GM12891 (cell line): ENCODE measurements at regions not wholly inside any gene's neighbourhood (a gene's known extent, or its start where the extent isn't known, plus 50 kb on each side); places are given as distances from the start of the nearest gene placed in this dataset.
A peak's percentile ranks its signal among the peaks of the same experiment; 100 is the strongest.

ENCODE experiments used
- DNase-seq: peaks from one replicate; pipeline ENCODE4 v3.0.0; 2011; ENCODE audit warnings: low spot score; ENCODE audit not compliant: insufficient read length
- FAIRE-seq: peaks from 2 replicates; lab custom pipeline; 2011; peaks lifted over from hg19 to GRCh38; lab: Jason Lieb, UNC
- PAX5 ChIP-seq: IDR thresholded peaks from 2 replicates; pipeline ENCODE4 v1.6.1; 2011; ENCODE audit warnings: low read length, moderate library complexity, mild to moderate bottlenecking; ENCODE audit not compliant: insufficient read depth, severe bottlenecking
- POLR2A ChIP-seq: IDR thresholded peaks from 2 replicates; pipeline ENCODE4 v1.6.1; 2011; ENCODE audit warnings: low read depth, low read length, control low read depth
- POLR2AphosphoS5 ChIP-seq: IDR thresholded peaks from 2 replicates; pipeline ENCODE4 v1.6.1; 2011; ENCODE audit warnings: low read depth, low read length, control low read depth
- POU2F2 ChIP-seq: IDR thresholded peaks from 2 replicates; pipeline ENCODE4 v1.6.1; 2011; ENCODE audit warnings: low read depth, mild to moderate bottlenecking, control low read depth, low read length, moderate library complexity
- SPI1 ChIP-seq: IDR thresholded peaks from 2 replicates; pipeline ENCODE4 v1.6.1; 2011; ENCODE audit warnings: low read depth, low read length, control low read depth
- TAF1 ChIP-seq: IDR thresholded peaks from 2 replicates; pipeline ENCODE4 v1.6.1; 2011; ENCODE audit warnings: low read depth, low read length, control low read depth

DNA sequence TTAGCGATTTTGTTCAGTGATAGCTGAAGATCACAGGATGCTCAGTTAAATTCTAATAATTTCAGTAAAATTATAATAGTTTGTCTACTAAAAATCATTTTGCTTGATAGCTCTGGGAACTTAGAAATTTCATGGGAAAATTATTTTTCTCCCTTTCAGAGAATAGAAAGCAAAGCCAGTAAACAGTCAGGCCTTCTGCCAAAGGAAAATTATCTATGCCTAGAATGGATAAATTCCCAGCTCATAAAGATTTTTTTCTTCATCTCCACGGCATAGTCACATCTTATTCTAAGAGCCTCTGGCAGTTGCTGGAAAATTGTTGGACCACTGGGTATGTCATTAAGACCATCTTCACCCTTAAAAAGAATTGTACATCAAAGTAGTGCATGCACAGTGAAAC, 169.6 kb upstream of the ANO3 start:
- DNase-seq (no peak), FAIRE-seq (no peak)
- no peak for TF ChIP-seq POU2F2
- TF ChIP-seq TAF1 = no peak
- no peak for TF ChIP-seq POLR2AphosphoS5
- TF ChIP-seq PAX5 = no peak
- TF ChIP-seq SPI1 = no peak
- no peak for TF ChIP-seq POLR2A

DNA sequence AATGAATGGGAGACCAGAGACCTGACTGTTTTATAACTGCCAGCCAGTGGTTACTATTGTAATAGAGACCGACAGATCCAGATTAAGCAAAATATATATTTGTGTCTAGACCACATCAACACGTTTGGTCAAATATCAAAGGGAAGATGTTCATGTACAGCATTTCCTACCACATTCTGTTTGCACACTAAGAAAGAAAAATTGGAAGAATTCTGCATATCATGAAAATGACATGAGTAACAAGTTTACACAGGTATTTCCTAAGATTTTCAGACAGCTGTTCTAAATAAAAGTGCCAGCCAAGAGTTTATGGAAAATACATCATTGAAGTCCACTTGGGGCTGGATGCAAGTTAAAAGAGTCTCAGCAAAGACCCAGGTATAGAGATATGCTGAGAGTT, 145.5 kb upstream of the ANO3 start:
- FAIRE-seq = no peak
- DNase-seq = no peak
- TF ChIP-seq POU2F2 (no peak), SPI1 (no peak)

DNA sequence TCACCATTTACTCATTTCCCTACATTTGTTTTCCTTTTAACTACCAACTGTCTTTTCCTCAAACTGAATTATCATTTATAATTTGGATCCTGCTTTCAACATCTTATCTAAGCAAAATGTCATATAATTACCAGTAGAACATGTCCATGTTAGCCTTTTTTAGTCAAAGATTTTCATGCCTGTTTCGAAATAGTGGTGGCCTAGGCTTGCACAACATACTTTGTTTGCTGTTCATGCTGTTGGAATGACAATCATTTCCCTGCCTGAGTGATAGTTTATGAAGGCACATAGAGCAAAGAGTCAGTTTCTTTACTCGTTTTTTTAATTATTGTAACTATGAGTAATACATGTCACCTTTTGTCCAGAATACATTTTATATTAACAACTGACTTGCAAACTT, 144.3 kb upstream of the ANO3 start:
- DNase-seq (no peak), FAIRE-seq (no peak)
- TF ChIP-seq POU2F2 = no peak

DNA sequence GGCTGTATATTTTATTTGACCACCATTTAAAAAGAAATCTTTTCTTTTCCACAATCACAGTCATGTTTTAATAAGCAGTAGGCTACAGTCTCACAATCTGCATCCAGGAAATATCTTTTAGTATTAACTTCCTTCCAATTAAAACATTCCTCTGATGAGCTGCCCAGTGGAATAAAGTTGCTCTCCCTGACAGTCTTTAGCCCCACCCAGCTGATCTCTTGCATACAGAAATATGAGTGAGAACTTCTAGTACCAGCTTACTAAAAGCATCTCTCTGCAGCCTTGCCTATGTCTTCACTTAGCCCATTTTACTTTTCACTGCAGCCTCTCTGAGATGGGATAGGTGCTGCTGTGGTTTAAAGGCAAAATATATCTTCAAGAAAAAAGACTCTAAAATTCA, 143.4 kb upstream of the ANO3 start:
- DNase-seq = no peak
- FAIRE-seq = no peak

DNA sequence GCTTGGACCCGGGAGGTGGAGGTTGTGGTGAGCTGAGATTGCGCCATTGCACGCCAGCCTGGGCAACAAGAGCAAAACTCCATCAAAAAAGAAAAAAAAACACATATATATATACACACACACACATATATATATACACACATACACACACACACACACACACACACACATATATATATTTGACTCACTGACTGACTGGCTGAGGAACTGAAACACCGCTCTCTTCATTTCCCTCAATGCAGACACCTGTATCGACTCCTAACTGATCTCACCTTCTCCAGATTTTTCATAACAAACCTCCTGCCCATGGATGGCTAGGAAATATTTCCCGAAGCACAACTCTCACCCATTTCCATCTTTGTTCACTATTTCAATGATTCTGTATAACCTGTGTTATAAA, 140.7 kb upstream of the ANO3 start:
- TF ChIP-seq SPI1 = peak; percentile 83
- no peak for TF ChIP-seq POLR2AphosphoS5
- DNase-seq (no peak), FAIRE-seq (no peak)

More for the DNA sequence above, 143.4 kb upstream of the ANO3 start:
- TF ChIP-seq SPI1 (no peak), PAX5 (no peak), POU2F2 (no peak), TAF1 (no peak)

DNA sequence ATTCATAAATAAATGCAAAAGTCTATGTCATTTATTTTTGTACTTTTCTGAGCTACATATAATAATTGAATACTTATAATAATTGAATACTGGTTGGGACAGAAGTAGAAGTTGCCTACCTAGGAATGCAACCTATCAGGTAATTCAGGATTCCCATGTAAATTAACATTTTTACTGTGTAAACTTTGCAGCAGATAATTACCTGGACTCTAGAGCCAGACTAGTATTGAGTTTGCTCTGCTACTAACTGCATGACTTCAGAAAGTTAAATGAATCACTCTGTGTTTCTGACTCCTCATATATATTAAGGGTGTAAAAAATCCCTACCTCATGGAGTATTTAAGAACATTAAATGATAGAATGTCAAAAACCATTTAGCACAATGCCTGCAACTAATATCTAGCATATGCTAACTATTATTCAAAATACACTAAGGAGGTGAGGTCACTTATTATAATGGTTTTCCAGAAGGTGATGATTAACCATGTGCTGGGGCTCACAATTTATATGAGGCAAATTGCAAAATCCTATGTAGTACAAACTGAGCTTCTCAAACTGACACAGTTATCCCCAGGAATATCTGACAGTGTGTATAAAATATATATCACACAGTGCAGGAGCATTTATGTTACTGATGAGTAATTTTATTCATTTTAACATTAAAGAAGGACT, 138.1 kb upstream of the ANO3 start:
- FAIRE-seq (no peak), DNase-seq (no peak)
- TF ChIP-seq SPI1 (no peak), POU2F2 (no peak), PAX5 (no peak), POLR2A (no peak), POLR2AphosphoS5 (no peak), TAF1 (no peak)

DNA sequence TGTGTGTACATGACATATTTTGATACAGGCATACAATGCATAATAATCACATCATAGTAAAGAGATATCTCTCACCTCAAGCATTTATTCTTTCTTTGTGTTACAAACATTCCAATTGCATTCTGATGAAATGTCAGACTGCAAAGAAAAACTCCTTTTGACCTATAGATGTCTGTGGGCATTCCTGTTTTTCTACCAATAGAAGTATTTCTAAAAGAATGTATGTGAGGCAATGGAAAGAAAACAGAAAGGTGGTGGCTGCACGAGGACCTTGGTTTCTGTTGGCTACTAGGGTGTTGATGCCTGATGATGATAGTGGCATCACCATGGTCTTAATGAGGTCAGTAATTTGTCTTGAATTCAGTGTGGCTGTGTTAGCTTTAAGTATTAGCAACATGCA, 137.0 kb upstream of the ANO3 start:
- TF ChIP-seq PAX5 = no peak
- TF ChIP-seq POU2F2 = no peak
- TF ChIP-seq TAF1 = no peak
- TF ChIP-seq POLR2A = no peak
- no peak for TF ChIP-seq POLR2AphosphoS5
- TF ChIP-seq SPI1 = no peak
- FAIRE-seq (no peak), DNase-seq (no peak)

DNA sequence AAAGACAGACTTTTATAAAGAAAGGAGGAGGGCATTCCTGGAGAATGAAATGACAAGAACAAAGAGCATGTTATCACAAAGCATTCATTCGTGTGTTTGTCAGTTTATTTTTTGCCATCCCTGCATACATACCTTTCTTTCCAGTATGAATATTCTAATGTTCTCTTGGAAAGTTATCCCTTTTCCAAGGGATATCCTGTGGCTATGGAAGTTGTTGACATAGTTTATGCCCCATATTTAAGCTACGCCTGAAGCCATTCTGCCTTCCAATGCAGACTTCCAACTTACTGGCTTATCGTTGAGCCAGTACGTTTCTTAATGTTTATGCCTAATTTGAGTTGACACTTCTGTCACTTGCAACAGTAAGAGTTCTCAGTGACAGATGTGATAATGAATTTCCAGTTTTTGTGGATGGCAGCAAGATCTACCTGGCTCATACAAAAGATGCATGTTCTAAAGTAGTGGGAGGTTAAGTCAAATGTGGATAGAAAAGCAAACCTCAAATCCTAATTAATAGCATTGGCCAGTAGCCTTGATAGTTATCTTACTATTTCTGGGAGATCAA, 133.3 kb upstream of the ANO3 start:
- FAIRE-seq (no peak), DNase-seq (no peak)
- TF ChIP-seq SPI1 = no peak
- no peak for TF ChIP-seq POLR2A
- TF ChIP-seq TAF1 = no peak
- no peak for TF ChIP-seq POLR2AphosphoS5
- no peak for TF ChIP-seq POU2F2
- TF ChIP-seq PAX5 = no peak

DNA sequence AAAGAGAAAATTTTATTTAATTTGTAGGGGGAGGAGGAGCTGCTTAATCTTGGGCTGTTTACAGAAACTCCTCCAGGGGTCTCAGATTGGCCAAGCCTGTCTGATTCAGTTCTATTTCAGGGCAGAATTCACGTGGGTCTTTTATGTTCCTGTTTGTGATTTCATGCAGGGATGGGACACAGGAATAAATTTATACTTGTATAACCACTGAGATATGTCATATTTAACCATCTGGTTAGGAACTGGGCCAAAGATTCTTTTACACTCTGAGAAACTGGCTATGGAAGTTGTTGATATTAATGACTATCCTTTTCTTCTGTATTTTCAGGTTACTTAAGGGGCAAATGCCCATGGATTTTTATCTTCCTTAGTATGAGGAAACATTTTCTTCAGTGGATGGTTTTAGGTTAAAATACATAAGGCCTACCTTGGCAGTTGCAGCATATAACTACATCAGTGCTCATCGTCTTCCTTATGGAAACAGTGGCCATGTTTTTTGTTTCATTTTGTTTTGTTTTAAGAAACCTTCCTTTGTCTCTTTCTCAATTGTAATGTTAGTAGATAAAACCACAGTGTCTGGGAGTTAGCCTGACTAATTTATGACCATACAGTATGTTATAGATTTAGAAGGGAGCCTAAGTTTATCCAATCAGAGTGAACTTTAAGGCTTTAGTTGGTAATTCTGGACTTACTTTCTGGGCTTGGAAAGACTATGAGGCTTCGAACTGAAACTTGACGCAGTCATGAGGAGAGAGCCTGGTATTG, 132.4 kb upstream of the ANO3 start:
- DNase-seq (no peak), FAIRE-seq (no peak)
- TF ChIP-seq POLR2AphosphoS5 = no peak
- TF ChIP-seq POU2F2 = no peak
- no peak for TF ChIP-seq SPI1
- TF ChIP-seq POLR2A = no peak
- no peak for TF ChIP-seq PAX5
- no peak for TF ChIP-seq TAF1

DNA sequence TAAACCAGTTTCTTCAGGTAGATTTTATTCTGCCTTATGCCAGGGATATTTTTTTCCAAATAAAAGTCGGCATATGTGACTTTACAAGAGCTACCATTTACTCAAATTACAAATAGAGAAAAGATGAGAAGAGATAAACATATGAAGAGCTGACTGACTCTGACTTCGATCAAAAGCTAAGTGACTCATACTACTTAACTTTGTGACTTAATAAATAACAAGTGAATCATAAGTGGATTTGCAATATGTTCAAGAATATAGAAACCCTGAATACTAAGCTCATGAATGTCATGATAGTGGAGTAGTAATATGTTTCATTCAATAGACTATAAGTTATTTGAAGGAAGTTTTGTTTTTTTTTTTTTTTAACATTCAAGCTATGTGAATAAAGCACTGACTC, 130.5 kb upstream of the ANO3 start:
- no peak for TF ChIP-seq PAX5
- no peak for TF ChIP-seq POLR2A
- TF ChIP-seq POU2F2 = no peak
- no peak for TF ChIP-seq TAF1
- TF ChIP-seq POLR2AphosphoS5 = no peak
- no peak for TF ChIP-seq SPI1
- no peak for DNase-seq
- FAIRE-seq = no peak

DNA sequence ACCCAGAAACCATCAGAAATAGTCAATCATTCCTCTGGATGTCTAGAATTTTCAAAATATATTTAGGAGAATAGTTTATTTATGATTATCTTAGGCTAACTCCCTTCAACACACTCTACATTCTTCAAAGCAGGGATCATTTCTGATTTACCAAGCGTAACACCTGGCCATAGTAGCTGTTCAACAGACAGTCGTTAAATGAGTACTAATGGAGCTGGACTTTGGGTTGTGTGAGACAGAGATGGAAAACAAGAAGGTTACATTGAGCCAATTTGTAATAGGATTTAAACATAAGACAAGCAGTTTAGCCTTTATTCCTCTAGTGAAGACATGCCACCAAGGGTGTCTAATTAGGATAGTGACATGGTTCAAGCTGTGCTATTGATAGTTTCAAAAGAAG, 129.2 kb upstream of the ANO3 start:
- FAIRE-seq (no peak), DNase-seq (no peak)
- TF ChIP-seq POLR2A (no peak), TAF1 (no peak), SPI1 (no peak), POU2F2 (no peak), PAX5 (no peak), POLR2AphosphoS5 (no peak)
